ENCODE measurements at regions not wholly inside any gene's neighbourhood (a gene's known extent, or its start where the extent isn't known, plus 50 kb on each side); places are given as distances from the start of the nearest gene placed in this dataset.

DNA sequence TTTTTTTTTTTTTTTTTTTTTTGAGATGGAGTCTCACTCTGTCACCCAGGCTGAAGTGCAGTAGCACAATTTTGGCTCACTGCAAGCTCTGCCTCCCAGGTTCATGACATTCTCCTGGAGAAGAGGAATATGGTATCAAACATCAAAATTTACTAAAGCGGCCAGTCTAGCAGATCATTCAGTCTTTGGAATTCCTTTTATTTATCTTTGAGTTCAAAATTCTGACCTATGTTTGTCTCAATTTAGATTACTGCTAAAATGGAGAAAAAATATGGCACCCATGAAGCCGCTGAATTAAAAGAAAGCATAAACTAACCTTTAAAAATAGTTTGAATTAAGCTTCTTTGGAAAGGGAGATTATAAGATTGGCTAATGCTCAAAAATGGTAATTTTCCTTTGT lies 64.5 kb upstream of the EGLN3 start:
- Histone ChIP-seq H3K27ac (no peak overlapping the region), H4K20me1 (ENCODE audit: insufficient read depth) (no peaks in the 10 kb centered on the region), H3K79me2 (ENCODE audit: low read depth) (no peaks in the 10 kb centered on the region), H3K9me2 (ENCODE audit: insufficient read depth) (no peaks in the 10 kb centered on the region), H3K27me3 (ENCODE audit: insufficient read depth, low read depth) (no peaks in the 10 kb centered on the region), H3K4me1 (replicated peaks; ENCODE audit: insufficient read depth) (no peaks in the 10 kb centered on the region), H3K4me3 (no peak overlapping the region), H3K4me2 (no peak overlapping the region), H3K9me3 (ENCODE audit: insufficient read depth, low read depth) (no peaks in the 10 kb centered on the region), H3K36me3 (ENCODE audit: low read depth) (no peaks in the 10 kb centered on the region), H2AFZ (no peak overlapping the region), H3F3A (ENCODE audit: insufficient read depth, low read depth) (no peaks in the 10 kb centered on the region)
- no TSS peak for BruUV-seq (replicated peaks)
- intact Hi-C loops (cut with micrococcal nuclease; ENCODE audit: unreplicated experiment): no loop called here
- POLR2A ChIA-PET (ENCODE audit: unreplicated experiment): no interaction called here
- CTCF ChIA-PET: no interaction called here
- TF ChIP-seq EZH2 (IDR thresholded peaks at IDR 0.05; ENCODE audit: low read depth): no peak
- TF ChIP-seq, protein P1, sequence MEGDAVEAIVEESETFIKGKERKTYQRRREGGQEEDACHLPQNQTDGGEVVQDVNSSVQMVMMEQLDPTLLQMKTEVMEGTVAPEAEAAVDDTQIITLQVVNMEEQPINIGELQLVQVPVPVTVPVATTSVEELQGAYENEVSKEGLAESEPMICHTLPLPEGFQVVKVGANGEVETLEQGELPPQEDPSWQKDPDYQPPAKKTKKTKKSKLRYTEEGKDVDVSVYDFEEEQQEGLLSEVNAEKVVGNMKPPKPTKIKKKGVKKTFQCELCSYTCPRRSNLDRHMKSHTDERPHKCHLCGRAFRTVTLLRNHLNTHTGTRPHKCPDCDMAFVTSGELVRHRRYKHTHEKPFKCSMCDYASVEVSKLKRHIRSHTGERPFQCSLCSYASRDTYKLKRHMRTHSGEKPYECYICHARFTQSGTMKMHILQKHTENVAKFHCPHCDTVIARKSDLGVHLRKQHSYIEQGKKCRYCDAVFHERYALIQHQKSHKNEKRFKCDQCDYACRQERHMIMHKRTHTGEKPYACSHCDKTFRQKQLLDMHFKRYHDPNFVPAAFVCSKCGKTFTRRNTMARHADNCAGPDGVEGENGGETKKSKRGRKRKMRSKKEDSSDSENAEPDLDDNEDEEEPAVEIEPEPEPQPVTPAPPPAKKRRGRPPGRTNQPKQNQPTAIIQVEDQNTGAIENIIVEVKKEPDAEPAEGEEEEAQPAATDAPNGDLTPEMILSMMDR (conservative IDR thresholded peaks at IDR 0.05): no peak
- no peak for DNase-seq

DNA sequence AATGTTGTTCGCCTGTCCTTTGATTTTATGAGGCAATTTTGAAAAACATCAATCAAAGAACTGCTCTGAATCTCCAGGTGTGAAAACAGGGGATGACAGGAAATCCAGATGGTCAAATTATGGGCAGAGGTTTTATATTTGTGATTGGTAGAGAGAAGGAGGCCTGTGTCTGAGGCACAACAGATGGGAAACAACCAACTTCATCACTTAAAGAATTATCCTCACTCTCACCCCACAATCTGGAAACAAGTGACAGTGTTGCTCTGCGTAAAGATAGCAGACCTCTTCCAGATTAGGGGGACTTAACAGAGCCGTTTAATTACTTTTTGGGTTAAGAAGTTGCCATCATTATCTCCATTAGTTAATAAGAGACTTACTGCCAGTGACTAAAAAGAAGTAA lies 64.1 kb upstream of the EGLN3 start:
- Histone ChIP-seq H3K79me2 (ENCODE audit: low read depth) (no peaks in the 10 kb centered on the region), H3F3A (ENCODE audit: insufficient read depth, low read depth) (no peaks in the 10 kb centered on the region), H3K4me3 (no peak overlapping the region), H2AFZ (no peak overlapping the region), H4K20me1 (ENCODE audit: insufficient read depth) (no peaks in the 10 kb centered on the region), H3K36me3 (ENCODE audit: low read depth) (no peaks in the 10 kb centered on the region), H3K9me2 (ENCODE audit: insufficient read depth) (no peaks in the 10 kb centered on the region), H3K4me2 (no peak overlapping the region), H3K4me1 (replicated peaks; ENCODE audit: insufficient read depth) (no peaks in the 10 kb centered on the region), H3K9me3 (ENCODE audit: insufficient read depth, low read depth) (no peaks in the 10 kb centered on the region), H3K27me3 (ENCODE audit: insufficient read depth, low read depth) (no peaks in the 10 kb centered on the region), H3K27ac (no peak overlapping the region)
- ChIA-PET CTCF (no interaction called here), POLR2A (ENCODE audit: unreplicated experiment) (no interaction called here)
- TF ChIP-seq EZH2 (IDR thresholded peaks at IDR 0.05; ENCODE audit: low read depth): no peak
- TF ChIP-seq, protein P1 (conservative IDR thresholded peaks at IDR 0.05): no peak
- no TSS peak for BruUV-seq (replicated peaks)
- no peak for DNase-seq
- intact Hi-C loops (cut with micrococcal nuclease; ENCODE audit: unreplicated experiment): no loop called here

DNA sequence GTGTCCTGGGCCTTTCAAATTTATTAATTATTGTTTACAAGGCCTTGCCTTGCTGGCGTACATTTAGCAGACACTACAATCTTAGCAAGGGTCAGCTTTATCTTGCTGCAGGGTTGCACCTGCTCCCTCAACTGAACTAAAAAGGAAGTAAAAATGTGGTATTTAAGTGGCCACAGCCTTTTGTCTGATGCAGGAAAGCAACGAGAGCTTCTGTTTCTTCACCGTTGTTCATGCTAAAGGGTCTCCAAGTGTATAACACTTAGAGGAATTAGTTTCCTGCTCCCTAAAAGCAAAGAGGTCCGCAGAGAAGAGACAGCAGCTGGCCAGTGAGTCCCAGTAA lies 62.8 kb upstream of the EGLN3 start:
- no peaks in the 10 kb centered on the region for H3K4me1 ChIP-seq (replicated peaks; ENCODE audit: insufficient read depth)
- no peak overlapping the region for H3K27ac ChIP-seq
- no peak for DNase-seq
- no peaks in the 10 kb centered on the region for H3K36me3 ChIP-seq (ENCODE audit: low read depth)
- H3K9me3 ChIP-seq (ENCODE audit: insufficient read depth, low read depth): no peaks in the 10 kb centered on the region
- H4K20me1 ChIP-seq (ENCODE audit: insufficient read depth): no peaks in the 10 kb centered on the region
- H3K4me2 ChIP-seq: no peak overlapping the region
- BruUV-seq (replicated peaks): no TSS peak
- H3F3A ChIP-seq (ENCODE audit: insufficient read depth, low read depth): no peaks in the 10 kb centered on the region
- H3K4me3 ChIP-seq: no peak overlapping the region
- TF ChIP-seq, protein P1 (conservative IDR thresholded peaks at IDR 0.05): no peak
- no peak for TF ChIP-seq EZH2 (IDR thresholded peaks at IDR 0.05; ENCODE audit: low read depth)
- CTCF ChIA-PET: no interaction called here
- no peaks in the 10 kb centered on the region for H3K9me2 ChIP-seq (ENCODE audit: insufficient read depth)
- intact Hi-C loops (cut with micrococcal nuclease; ENCODE audit: unreplicated experiment): no loop called here
- H3K27me3 ChIP-seq (ENCODE audit: insufficient read depth, low read depth): no peaks in the 10 kb centered on the region
- no peaks in the 10 kb centered on the region for H3K79me2 ChIP-seq (ENCODE audit: low read depth)
- POLR2A ChIA-PET (ENCODE audit: unreplicated experiment): no interaction called here
- H2AFZ ChIP-seq: no peak overlapping the region
